PC-9 (cell line): ENCODE measurements at regions not wholly inside any gene's neighbourhood (a gene's known extent, or its start where the extent isn't known, plus 50 kb on each side); places are given as distances from the start of the nearest gene placed in this dataset.
A peak's percentile ranks its signal among the peaks of the same experiment; 100 is the strongest.

Experiments
- BruUV-seq: library from RNA; stranded (reverse); fragments of 400-500 nt; replicated peaks from 2 replicates; lab custom pipeline; 2021; lab: Mats Ljungman, UMichigan
- CTCF ChIA-PET: fragments of 300-600 bp; sonication (Branson Sonifier 250); formaldehyde crosslinking; loops from one replicate; lab custom pipeline; 2022; ENCODE audit warnings: antibody characterized with exemption; lab: Charles Lee
- POLR2A ChIA-PET: fragments of 300-600 bp; sonication (Branson Sonifier 250); formaldehyde crosslinking; loops from one replicate; lab custom pipeline; 2022; ENCODE audit warnings: antibody characterized with exemption; ENCODE audit not compliant: unreplicated experiment; lab: Charles Lee
- DNase-seq, 2 experiments: peaks; one replicate each; pipeline versions ENCODE4 v3.0.0 to v3.0.0-alpha.2; 2015 to 2022; ENCODE audit warnings: mixed read lengths in 1 of 2
- H2AFZ ChIP-seq: fragments of 200-600 bp; sonication (generic); 2 replicates; pipeline ENCODE4 v1.8.1; 2017; ENCODE audit warnings: antibody characterized with exemption
- H3F3A ChIP-seq: fragments of 200-600 bp; sonication (generic); 2 replicates; pipeline ENCODE4 v1.8.1; 2017; ENCODE audit warnings: antibody characterized with exemption, mild to moderate bottlenecking, low read depth; ENCODE audit not compliant: insufficient read depth
- H3K27ac ChIP-seq: fragments of 200-600 bp; sonication (generic); 2 replicates; pipeline ENCODE4 v1.6.1; 2016; ENCODE audit warnings: mixed run types
- H3K27me3 ChIP-seq: fragments of 200-600 bp; sonication (generic); 2 replicates; pipeline ENCODE4 v1.6.1; 2016; ENCODE audit warnings: low read depth, mixed run types; ENCODE audit not compliant: insufficient read depth
- H3K36me3 ChIP-seq: fragments of 200-600 bp; sonication (generic); 2 replicates; pipeline ENCODE4 v1.6.1; 2016; ENCODE audit warnings: low read depth, mixed run types
- H3K4me1 ChIP-seq: fragments of 200-600 bp; sonication (generic); replicated peaks from 2 replicates; pipeline ENCODE4 v1.6.1; 2016; ENCODE audit warnings: mixed run types; ENCODE audit not compliant: insufficient read depth
- H3K4me2 ChIP-seq: fragments of 200-600 bp; sonication (generic); 2 replicates; pipeline ENCODE4 v1.6.1; 2017; ENCODE audit warnings: mixed run types
- H3K4me3 ChIP-seq: fragments of 200-600 bp; sonication (generic); 2 replicates; pipeline ENCODE4 v1.6.1; 2016; ENCODE audit warnings: mixed run types
- H3K79me2 ChIP-seq: fragments of 200-600 bp; sonication (generic); 2 replicates; pipeline ENCODE4 v1.6.1; 2017; ENCODE audit warnings: low read depth, mixed run types
- H3K9me2 ChIP-seq: fragments of 200-600 bp; sonication (generic); 2 replicates; pipeline ENCODE4 v1.8.1; 2017; ENCODE audit warnings: mild to moderate bottlenecking; ENCODE audit not compliant: insufficient read depth
- H3K9me3 ChIP-seq: fragments of 200-600 bp; sonication (generic); 2 replicates; pipeline ENCODE4 v1.8.1; 2016; ENCODE audit warnings: low read depth; ENCODE audit not compliant: insufficient read depth
- H4K20me1 ChIP-seq: fragments of 200-600 bp; sonication (generic); 2 replicates; pipeline ENCODE4 v1.8.1; 2017; ENCODE audit not compliant: insufficient read depth
- EZH2 ChIP-seq: fragments of 200-600 bp; sonication (generic); IDR thresholded peaks from 2 replicates; pipeline ENCODE4 v1.8.0; 2017; ENCODE audit warnings: antibody characterized with exemption, low read depth
- intact Hi-C: fragments of 100-400 bp; cut with micrococcal nuclease; formaldehyde crosslinking; loops from one replicate; pipeline ENCODE4 v1.10.0; 2022; ENCODE audit not compliant: unreplicated experiment
- TF ChIP-seq, protein P1 (sequence below): fragments of 200-600 bp; sonication (generic); conservative IDR thresholded peaks from 2 replicates; pipeline ENCODE4 v1.6.1; 2017; ENCODE audit warnings: mixed run types, antibody characterized with exemption, mild to moderate bottlenecking, moderate library complexity

DNA sequence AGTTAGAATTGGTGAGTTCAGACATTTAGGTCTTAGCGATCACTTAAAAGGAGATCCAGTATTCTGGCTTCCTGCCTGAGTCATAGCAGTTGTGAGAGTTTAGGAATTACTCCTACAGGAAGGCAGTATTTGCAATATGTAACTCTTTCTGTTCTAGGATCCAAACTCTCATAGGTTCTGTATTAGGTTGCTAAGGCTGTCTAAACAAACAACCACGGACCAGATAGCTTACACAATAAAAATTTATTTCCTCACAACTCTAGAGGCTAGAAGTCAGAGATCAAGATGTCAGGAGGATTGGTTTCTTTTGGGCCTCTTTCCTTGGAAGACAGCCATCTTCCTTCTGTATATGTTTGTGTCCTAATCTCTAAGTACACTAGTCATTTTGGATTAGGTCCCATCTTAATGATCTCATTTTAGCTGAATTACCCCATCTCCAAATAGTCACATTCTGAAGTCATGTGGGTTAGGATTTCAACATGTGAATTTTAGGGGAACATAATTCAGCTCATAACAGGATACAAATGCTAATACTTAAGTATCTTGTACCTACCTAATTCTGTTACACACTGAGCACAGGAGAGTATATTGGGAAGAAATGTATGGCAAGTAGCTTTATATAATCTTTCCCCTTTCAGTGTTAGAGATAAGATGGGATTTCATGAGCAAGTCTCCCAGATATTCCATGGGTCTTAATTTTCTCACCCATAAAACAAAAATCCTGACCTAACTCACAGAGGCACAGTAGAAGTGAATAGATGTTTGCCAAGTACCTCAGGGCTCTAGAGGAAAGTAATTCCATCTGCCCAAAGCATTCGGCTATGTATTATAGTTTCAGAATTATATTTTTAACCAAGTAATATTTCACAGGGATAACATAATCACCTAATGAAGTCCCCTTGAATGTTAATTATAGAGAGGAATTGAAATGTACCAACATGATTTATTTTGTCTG is 144.4 kb downstream of the PTBP2 start:
- ChIA-PET POLR2A (no interaction called here), CTCF (no interaction called here)
- H3K4me1 ChIP-seq = no peaks in the 10 kb centered on the region
- H3K9me3 ChIP-seq = no peaks in the 10 kb centered on the region
- no peaks in the 10 kb centered on the region for H4K20me1 ChIP-seq
- no peaks in the 10 kb centered on the region for H3K36me3 ChIP-seq
- TF ChIP-seq, protein P1, sequence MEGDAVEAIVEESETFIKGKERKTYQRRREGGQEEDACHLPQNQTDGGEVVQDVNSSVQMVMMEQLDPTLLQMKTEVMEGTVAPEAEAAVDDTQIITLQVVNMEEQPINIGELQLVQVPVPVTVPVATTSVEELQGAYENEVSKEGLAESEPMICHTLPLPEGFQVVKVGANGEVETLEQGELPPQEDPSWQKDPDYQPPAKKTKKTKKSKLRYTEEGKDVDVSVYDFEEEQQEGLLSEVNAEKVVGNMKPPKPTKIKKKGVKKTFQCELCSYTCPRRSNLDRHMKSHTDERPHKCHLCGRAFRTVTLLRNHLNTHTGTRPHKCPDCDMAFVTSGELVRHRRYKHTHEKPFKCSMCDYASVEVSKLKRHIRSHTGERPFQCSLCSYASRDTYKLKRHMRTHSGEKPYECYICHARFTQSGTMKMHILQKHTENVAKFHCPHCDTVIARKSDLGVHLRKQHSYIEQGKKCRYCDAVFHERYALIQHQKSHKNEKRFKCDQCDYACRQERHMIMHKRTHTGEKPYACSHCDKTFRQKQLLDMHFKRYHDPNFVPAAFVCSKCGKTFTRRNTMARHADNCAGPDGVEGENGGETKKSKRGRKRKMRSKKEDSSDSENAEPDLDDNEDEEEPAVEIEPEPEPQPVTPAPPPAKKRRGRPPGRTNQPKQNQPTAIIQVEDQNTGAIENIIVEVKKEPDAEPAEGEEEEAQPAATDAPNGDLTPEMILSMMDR = no peak
- no peak for TF ChIP-seq EZH2
- intact Hi-C loops = no loop called here
- no peaks in the 10 kb centered on the region for H3K79me2 ChIP-seq
- H2AFZ ChIP-seq = peak overlapping the region; percentile 57; the same call in 1 of the 2 replicates
- H3F3A ChIP-seq = no peaks in the 10 kb centered on the region
- H3K27me3 ChIP-seq = no peaks in the 10 kb centered on the region
- H3K4me3 ChIP-seq = no peak overlapping the region
- DNase-seq = peak in 1 of 2 experiments; percentile 58
- H3K27ac ChIP-seq = no peak overlapping the region
- no TSS peak for BruUV-seq
- no peak overlapping the region for H3K4me2 ChIP-seq
- no peaks in the 10 kb centered on the region; the same call in 1 of the 2 replicates for H3K9me2 ChIP-seq

DNA sequence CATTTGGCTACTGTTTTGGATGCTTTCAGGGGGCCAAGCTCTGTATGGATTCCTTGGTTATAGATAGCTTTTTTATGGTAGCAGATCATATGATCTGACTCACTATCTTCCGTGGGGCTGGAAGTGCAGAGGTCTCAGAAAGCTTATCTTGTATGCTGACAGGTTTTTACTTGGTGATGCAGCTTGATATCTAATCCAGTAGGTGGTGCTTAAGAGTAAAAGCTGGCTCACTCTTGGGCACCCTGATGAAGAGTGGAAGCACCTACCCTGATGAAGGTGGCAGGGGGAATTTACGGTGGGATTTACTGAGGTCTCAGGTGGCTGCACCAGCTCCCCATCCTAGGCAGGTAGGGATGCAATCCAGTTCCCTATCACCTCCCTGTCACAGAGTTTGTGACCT is 151.2 kb downstream of the PTBP2 start:
- Histone ChIP-seq H3K27me3 (no peaks in the 10 kb centered on the region), H3K36me3 (no peaks in the 10 kb centered on the region), H3K4me2 (no peak overlapping the region), H3K27ac (no peak overlapping the region), H3F3A (no peaks in the 10 kb centered on the region), H3K4me3 (no peak overlapping the region), H4K20me1 (no peaks in the 10 kb centered on the region), H2AFZ (no peak overlapping the region), H3K79me2 (no peaks in the 10 kb centered on the region), H3K9me2 (no peaks in the 10 kb centered on the region), H3K9me3 (peaks cover 6% of the 10 kb centered on the region; the same call in 1 of the 2 replicates), H3K4me1 (no peaks in the 10 kb centered on the region)
- DNase-seq = no peak
- BruUV-seq = no TSS peak
- TF ChIP-seq, protein P1 = no peak
- ChIA-PET POLR2A (no interaction called here), CTCF (no interaction called here)
- intact Hi-C loops = no loop called here

DNA sequence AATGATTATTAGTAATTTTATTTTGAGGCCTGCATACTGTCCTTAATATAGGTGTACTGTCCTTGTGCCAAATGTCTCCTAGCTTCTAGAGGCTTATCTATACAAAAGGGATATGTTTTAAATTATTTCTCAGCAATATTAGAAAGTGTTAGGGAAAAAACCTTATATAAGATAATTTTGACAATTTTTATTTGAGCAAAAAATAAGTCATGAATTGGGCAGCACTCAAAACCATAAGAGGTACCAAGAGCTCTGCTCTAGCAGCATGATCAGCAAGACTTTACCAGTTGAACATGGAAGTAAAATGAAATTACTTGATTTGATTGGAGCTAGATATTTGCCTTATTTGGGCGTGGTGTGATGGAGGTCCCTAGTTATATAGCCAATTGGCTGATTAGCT is 157.1 kb downstream of the PTBP2 start:
- CTCF ChIA-PET = no interaction called here
- POLR2A ChIA-PET = no interaction called here
- BruUV-seq = no TSS peak

More for the DNA sequence above, 157.1 kb downstream of the PTBP2 start:
- DNase-seq = no peak
- Histone ChIP-seq H3K4me1 (no peaks in the 10 kb centered on the region), H3K27ac (no peak overlapping the region), H4K20me1 (no peaks in the 10 kb centered on the region), H2AFZ (no peak overlapping the region), H3K9me3 (no peaks in the 10 kb centered on the region), H3K36me3 (no peaks in the 10 kb centered on the region), H3K79me2 (no peaks in the 10 kb centered on the region), H3K4me2 (no peak overlapping the region), H3F3A (no peaks in the 10 kb centered on the region), H3K27me3 (no peaks in the 10 kb centered on the region), H3K9me2 (no peaks in the 10 kb centered on the region), H3K4me3 (no peak overlapping the region)
- intact Hi-C loops = no loop called here
- TF ChIP-seq EZH2 = no peak
- TF ChIP-seq, protein P1 = no peak
